ENCODE measurements at regions not wholly inside any gene's neighbourhood (a gene's known extent, or its start where the extent isn't known, plus 50 kb on each side); places are given as distances from the start of the nearest gene placed in this dataset.
A peak's percentile ranks its signal among the peaks of the same experiment; 100 is the strongest.
"Not testable (repeated sequence)": the region's sequence is repeated elsewhere in the genome, so short reads cannot be mapped to it uniquely, and the experiment has no call there.

- no peak for DNase-seq
Observed at GRCh38 chr15:69669446-69669845, 216.8 kb downstream of the RPLP1 start.

GRCh38 chr15:69673291-69673881 lies 220.8 kb downstream of the RPLP1 start:
- no peak for DNase-seq

DNA sequence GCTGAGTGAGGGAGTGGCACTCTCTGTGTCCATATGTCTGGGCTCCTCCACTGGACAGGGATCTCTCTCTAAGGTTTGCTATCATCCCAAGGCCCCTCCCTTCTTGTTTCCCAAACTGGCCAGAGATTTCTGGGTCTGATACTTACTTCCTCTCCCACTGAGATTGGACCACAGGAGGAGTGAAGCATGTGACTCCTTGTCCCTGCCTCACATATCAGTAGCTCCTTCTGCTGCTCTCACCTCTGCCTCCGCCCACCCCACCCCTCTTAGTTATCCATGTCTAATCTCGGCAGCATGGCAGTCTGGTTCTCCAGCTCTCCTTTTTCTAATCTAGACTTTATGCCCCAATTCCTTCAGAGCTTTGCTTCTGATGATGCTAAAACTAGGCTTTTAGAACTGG lies 223.1 kb downstream of the RPLP1 start:
- DNase-seq = no peak

GRCh38 chr15:69677403-69677802 lies 224.8 kb downstream of the RPLP1 start:
- DNase-seq = no peak

DNA sequence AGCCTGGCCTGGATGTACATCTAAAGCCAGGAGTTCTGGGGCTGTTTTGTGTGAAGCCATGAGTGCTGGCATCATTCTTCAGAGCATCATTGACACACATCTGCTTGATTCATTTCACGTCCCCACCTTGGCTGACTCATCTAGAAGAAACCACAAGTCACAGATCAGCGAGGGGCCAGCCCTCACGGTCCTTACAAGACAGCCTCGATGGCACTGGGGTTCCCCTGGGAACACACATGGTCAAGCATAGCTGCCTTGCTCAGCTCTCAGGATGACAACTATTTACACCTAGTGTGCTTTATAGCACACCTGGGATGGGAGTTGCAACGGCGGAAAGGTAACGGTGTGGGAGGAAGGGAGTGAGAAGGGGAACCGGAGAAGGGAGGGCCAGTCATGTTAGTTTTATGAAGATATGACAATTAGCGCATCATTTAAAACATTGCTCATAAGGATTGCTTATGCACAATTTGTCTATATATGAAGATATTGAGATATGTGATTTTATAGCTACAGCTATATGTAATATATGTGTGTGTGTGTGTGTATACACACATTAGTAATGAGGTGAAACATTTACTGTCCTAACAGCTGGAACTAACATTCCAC lies 227.1 kb downstream of the RPLP1 start:
- no peak for DNase-seq

DNA sequence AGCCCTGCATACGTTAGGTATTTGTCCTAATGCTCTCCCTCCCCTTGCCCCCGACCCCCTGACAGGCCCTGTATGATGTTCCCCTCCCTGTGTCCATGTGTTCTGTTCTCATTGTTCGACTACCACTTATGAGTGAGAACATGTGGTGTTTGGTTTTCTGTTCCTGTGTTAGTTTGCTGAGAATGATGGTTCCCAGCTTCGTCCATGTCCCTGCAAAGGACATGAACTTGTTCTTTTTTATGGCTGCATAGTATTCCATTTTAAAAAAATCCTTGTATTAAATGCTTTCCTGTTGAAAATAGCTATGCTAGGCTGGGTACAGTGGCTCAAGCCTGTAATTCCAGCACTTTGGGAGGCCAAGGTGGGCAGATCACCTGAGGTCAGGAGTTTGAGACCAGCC lies 232.2 kb downstream of the RPLP1 start:
- not testable (repeated sequence) for DNase-seq

GRCh38 chr15:69685512-69686452 lies 233.2 kb downstream of the RPLP1 start:
- no peak for DNase-seq

- DNase-seq = no peak
Observed at GRCh38 chr15:69686626-69687025, 234.0 kb downstream of the RPLP1 start.

- DNase-seq = no peak
Observed at GRCh38 chr15:69689133-69689532, 236.5 kb downstream of the RPLP1 start.

DNA sequence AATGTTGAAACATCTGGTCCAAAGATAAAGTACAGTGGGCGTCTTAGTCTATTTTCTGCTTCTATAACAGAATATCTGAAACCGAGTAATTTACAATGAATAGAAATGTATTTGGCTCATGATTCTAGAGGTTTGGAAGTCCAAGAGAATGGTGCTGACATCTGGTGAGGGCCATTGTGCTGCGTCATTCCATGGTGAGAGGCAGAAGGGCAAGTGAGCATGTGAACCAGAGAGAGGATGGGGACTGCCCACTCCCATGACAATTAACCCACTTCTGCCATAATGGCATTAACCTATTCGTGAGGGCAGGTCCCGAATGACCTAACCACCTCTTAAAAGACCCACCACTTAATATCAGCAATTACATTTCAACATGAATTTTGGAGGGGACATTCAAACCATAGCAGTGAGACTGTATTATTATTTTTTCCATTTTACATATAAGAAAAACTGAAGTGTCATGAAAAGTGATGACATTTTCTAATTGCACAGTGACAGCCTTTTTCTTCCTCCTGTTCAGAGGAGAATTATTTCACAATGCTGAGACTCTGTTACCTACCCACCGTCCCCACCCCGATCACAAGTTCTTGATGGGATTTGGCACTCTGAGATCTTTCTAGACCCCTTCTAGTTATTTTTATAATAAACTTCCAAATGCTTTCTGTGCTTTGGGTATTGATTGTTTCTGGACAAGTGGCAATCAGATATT lies 238.8 kb downstream of the RPLP1 start:
- DNase-seq = no peak

DNA sequence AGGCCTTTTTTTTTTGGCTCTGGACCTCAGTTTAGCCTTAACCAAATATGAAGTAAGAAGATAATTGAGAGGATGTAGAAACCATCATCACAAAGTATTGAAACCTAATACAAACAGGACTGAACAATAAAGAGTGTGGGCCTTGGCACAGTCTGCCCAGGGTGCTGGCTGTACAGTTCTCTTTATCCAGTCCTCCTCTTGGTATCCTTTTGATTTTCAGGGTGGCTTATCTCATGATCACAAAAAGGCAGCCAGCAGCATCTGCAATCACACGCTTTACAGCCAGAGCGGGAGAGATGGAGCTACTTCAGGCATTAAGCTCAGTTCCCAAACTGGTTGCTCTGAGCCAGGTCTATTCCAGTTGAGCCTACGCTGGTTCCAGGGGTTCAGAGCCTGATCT lies 239.7 kb downstream of the RPLP1 start:
- no peak for DNase-seq

DNA sequence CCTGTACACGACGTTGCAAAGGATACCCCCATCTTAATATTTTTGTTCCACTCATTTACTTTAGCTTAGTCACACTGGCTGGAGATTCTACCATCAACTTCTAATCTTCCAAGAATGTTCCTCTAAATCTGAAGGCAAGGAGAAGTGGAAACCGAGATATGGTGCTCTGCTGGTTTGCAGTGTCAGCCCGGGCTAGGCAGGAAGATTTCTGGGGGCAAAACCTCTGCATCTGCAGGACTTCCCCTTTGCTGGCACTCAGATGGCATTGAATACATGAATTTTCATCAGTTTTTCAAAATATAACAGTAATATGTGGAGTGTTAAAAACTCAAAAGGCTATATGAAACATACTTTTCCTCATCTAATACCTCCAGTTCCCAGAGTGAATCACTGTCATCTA lies 240.4 kb downstream of the RPLP1 start:
- DNase-seq = no peak

GRCh38 chr15:69696946-69697345 lies 244.3 kb downstream of the RPLP1 start:
- DNase-seq = no peak

DNA sequence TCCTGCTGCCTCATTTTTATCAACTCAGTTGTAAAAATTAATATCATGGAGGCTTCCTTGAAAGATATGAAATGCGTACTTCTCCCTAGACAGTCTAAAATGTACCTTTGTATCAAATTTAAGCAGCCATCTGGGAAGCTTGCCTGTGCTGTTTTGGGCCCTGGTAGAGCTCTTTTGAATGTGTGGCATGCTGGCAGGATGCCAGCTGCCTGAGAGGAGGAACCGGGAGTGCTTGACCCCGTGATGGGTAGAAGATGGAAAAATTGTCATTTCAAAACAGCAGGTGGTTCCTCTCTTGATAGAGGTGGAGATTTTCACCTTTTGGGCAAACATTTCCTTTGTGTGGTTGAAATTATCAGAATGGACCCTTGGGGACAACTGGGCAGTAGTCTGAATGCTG lies 245.3 kb downstream of the RPLP1 start:
- DNase-seq = peak in 10 of 51 donors; percentile 2 to 16 (median 10)

DNA sequence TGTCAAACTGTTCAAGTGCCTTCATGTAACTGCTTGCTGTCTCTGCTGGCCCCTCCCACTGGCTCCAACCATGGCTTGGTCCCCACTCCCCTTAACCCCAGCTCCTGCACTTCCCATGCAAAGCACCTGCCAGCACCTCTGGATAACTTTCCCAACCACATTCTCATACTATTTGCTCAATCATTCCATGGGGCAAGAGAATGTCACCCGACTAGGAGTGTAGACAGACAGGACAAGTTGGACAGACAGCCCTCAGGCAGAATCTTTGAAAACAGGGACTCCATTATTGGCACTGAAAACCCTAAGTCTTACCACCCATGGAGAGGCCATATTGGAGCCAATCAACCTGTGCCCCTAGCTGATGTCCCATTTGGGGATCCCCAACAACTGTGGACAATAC lies 246.5 kb downstream of the RPLP1 start:
- DNase-seq = no peak

DNA sequence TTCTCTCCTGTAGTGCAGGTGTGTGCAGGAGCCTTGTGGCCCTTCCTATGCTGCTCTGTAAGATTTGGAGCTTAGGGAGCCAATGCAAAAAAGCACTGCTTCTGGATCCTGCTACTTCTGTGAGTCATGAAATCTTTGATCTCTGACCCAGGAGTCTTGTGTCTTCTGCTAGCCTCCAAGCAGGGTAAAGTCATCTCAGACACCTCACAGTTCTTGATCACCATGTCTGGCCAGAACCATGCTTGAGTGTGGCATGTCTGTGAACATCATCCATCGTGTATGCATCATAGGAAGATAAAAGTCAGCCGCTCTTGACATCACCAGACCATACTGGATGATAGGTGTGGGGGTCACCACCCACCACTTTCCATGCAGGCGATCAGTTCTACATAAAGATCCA lies 247.8 kb downstream of the RPLP1 start:
- DNase-seq = no peak

- DNase-seq = no peak
Observed at GRCh38 chr15:69701198-69701597, 248.6 kb downstream of the RPLP1 start.

GRCh38 chr15:69703532-69704187 lies 251.0 kb downstream of the RPLP1 start:
- DNase-seq = no peak

GRCh38 chr15:69704229-69704628 lies 251.6 kb downstream of the RPLP1 start:
- no peak for DNase-seq

DNA sequence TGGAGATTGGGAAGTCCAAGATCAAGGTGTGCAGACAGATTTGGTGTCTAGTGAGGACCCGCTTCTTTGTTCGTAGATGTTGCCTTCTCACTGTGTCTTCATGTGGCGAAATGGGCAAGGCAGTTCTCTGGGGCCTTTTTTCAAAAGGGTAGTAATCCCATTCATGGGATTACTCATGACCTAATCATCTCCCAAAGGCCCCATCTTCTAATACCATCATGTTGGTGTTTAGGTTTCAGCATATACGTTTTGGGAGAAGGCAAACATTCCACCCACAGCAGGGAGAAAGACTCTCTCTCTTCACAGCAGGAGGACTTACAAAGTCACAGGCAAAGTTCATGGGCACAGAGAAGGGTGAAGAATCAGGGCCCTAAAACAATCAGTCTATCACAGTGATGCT lies 252.1 kb downstream of the RPLP1 start:
- DNase-seq = no peak

DNA sequence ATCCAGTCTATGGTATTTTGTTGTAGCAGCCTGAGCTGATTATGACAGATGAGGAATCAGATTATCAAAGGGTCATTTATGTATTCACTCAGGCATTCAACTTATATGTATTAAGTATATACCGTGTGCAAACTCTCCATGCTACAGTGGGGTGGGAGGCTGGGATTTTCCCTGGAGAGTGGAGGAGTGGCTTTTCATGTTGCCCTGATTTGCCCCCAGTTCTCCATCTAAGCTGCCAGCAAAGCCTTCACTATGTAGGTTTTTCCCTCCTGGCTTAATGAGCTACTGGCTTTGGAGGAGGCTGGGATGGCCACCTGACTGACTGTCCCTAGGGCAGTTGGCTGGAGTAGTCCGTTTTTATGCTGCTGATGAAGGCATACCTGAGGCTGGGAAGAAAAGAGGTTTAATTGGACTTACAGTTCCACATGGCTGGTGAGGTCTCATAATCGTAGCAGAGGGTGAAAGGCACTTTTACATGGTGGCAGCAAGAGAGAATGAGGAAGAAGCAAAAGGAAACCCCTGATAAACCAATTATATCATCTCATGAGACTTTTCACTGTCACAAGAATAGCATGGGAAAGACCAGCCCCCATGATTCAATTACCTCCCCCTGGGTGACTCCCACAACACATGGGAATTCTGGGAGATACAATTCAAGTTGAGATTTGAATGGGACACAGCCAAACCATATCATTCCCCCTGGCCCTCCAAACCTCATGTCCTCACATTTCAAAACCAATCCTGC lies 253.9 kb downstream of the RPLP1 start:
- no peak for DNase-seq
